BJ (cell line): ENCODE measurements at regions not wholly inside any gene's neighbourhood (a gene's known extent, or its start where the extent isn't known, plus 50 kb on each side); places are given as distances from the start of the nearest gene placed in this dataset.

Source experiments
- CTCF ChIA-PET: fragments of 350-600 bp; formaldehyde crosslinking; extraction: SDS; loops from one replicate; lab custom pipeline; 2021; ENCODE audit warnings: antibody characterized with exemption, inconsistent platforms; lab: Yijun Ruan, JAX
- POLR2A ChIA-PET: fragments of 300-600 bp; sonication (Branson Sonifier 250); formaldehyde crosslinking; extraction: SDS; loops from one replicate; lab custom pipeline; 2021; ENCODE audit warnings: antibody characterized with exemption; lab: Charles Lee
- DNase-seq: peaks from one replicate; pipeline ENCODE4 v3.0.0-alpha.2; 2011; ENCODE audit warnings: low read depth
- H3K27me3 ChIP-seq: 2 replicates; pipeline ENCODE4 v1.6.0; 2011; ENCODE audit warnings: low read length; ENCODE audit not compliant: control insufficient read depth, insufficient read depth
- H3K36me3 ChIP-seq: 2 replicates; pipeline ENCODE4 v1.5.1; 2011; ENCODE audit warnings: low read length; ENCODE audit not compliant: control insufficient read depth, insufficient read depth
- H3K4me3 ChIP-seq: 2 replicates; pipeline ENCODE4 v1.5.1; 2011; ENCODE audit warnings: low read depth, mild to moderate bottlenecking, control low read depth, low read length
- CTCF ChIP-seq: IDR thresholded peaks from 2 replicates; pipeline ENCODE4 v1.5.1; 2011; ENCODE audit warnings: low read depth, mild to moderate bottlenecking, control low read depth, inconsistent platforms, low read length, moderate library complexity; ENCODE audit not compliant: insufficient read depth

- DNase-seq, result no peak
- no peak overlapping the region for H3K4me3 ChIP-seq
- no peak for TF ChIP-seq CTCF
- no peaks in the 10 kb centered on the region for H3K36me3 ChIP-seq
- ChIA-PET POLR2A (no interaction called here), CTCF (interaction anchor here (1.8 kb wide), 1 partner anchor 65 kb away, joined by 7 read pairs; the partner anchor contains the start of gene LRIG2)
- H3K27me3 ChIP-seq, result no peaks in the 10 kb centered on the region
These were observed 51.8 kb upstream of the SLC16A1 start for GRCh38 chr1:113007706-113008364.

GRCh38 chr1:113008365-113008714 is 52.3 kb upstream of the SLC16A1 start:
- no peak for TF ChIP-seq CTCF
- ChIA-PET CTCF (interaction anchor here (1.8 kb wide), 1 partner anchor 64 kb away, joined by 7 read pairs; the partner anchor contains the start of gene LRIG2), POLR2A (no interaction called here)
- DNase-seq, result no peak
- Histone ChIP-seq H3K4me3 (no peak overlapping the region), H3K27me3 (no peaks in the 10 kb centered on the region), H3K36me3 (no peaks in the 10 kb centered on the region)

DNA sequence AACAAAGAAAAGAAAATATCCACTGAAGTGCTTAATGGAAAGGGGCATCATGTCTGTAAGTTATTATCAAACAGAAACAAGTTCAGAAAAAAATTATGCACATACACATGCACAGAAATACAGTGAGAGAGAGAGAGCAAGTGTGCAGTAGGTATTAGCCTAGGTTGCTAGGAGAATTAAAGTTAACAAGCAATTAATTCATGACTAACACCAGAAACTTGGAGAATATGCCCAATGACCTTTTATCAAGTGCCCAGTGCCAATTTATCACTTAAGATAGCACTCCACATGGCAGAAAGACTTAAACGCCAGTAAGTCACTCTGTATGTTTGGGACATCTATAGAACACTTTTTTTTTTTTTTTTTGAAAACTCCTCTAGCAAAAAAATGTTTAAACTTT is 56.2 kb upstream of the SLC16A1 start:
- ChIA-PET CTCF (no interaction called here), POLR2A (no interaction called here)
- Histone ChIP-seq H3K36me3 (no peaks in the 10 kb centered on the region), H3K4me3 (no peak overlapping the region), H3K27me3 (no peaks in the 10 kb centered on the region)
- DNase-seq, result no peak
- TF ChIP-seq CTCF, result no peak

DNA sequence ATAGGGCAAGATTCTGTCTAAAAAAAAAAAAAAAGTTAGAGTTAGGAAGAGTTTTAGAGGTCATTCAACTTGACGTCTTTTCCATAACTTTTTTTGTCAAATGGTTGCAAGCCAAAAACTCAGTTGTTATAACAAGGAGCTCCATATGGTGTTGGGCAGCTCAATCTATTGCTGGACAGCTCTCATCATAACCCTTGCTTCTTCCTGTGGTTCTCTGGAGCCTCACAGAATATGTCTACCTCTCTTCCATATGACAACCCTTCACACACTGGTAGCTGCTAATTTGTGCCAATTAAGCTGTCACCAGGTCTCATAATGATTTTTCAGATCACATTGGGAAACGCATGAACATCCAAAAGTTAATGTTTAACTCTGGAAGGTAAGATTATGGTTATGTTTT is 57.8 kb upstream of the SLC16A1 start:
- H3K36me3 ChIP-seq, result no peaks in the 10 kb centered on the region
- ChIA-PET POLR2A (no interaction called here), CTCF (no interaction called here)
- no peak for TF ChIP-seq CTCF
- DNase-seq, result no peak
- no peaks in the 10 kb centered on the region for H3K27me3 ChIP-seq
- H3K4me3 ChIP-seq, result no peak overlapping the region

- H3K27me3 ChIP-seq, result no peaks in the 10 kb centered on the region
- DNase-seq, result no peak
- TF ChIP-seq CTCF, result no peak
- POLR2A ChIA-PET, result no interaction called here
- CTCF ChIA-PET, result no interaction called here
- H3K36me3 ChIP-seq, result no peaks in the 10 kb centered on the region
- H3K4me3 ChIP-seq, result no peak overlapping the region
These were observed 58.5 kb upstream of the LRIG2 start for GRCh38 chr1:113014508-113014907.
